VCaP (cell line): ENCODE measurements at regions not wholly inside any gene's neighbourhood (a gene's known extent, or its start where the extent isn't known, plus 50 kb on each side); places are given as distances from the start of the nearest gene placed in this dataset.

ENCODE experiments used
- H3K27ac ChIP-seq: fragments of 450-650 bp; 2 replicates; pipeline ENCODE4 v1.5.1; 2017
- CTCF ChIP-seq: fragments of 450-650 bp; conservative IDR thresholded peaks from 2 replicates; pipeline ENCODE4 v1.5.1; 2017; ENCODE audit warnings: mild to moderate bottlenecking, moderate library complexity

GRCh38 chr4:24266951-24267722 lies 317.2 kb downstream of the DHX15 start:
- no peak overlapping the region for H3K27ac ChIP-seq
- no peak for TF ChIP-seq CTCF

GRCh38 chr4:24265989-24266388 lies 318.4 kb downstream of the DHX15 start:
- no peak overlapping the region for H3K27ac ChIP-seq
- no peak for TF ChIP-seq CTCF

- H3K27ac ChIP-seq, result no peak overlapping the region
- no peak for TF ChIP-seq CTCF
Measured at GRCh38 chr4:24262616-24263015, 321.7 kb downstream of the DHX15 start.

- TF ChIP-seq CTCF, result no peak
- no peak overlapping the region for H3K27ac ChIP-seq
Measured at GRCh38 chr4:24262084-24262483, 322.3 kb downstream of the DHX15 start.

GRCh38 chr4:24260923-24261564 lies 323.3 kb downstream of the DHX15 start:
- no peak for TF ChIP-seq CTCF

GRCh38 chr4:24260133-24260715 lies 324.1 kb downstream of the DHX15 start:
- no peak overlapping the region for H3K27ac ChIP-seq

More at GRCh38 chr4:24260923-24261564, 323.3 kb downstream of the DHX15 start:
- no peak overlapping the region for H3K27ac ChIP-seq

More at GRCh38 chr4:24260133-24260715, 324.1 kb downstream of the DHX15 start:
- no peak for TF ChIP-seq CTCF
